Peyer's patch (tissue), 4 donors: ENCODE measurements at regions not wholly inside any gene's neighbourhood (a gene's known extent, or its start where the extent isn't known, plus 50 kb on each side); places are given as distances from the start of the nearest gene placed in this dataset.

Experiments used
- CTCF ChIP-seq, 6 experiments: fragments of 450-650 bp in 4 of 6; fragments of 200-600 bp in 2 of 6; sonication (generic) in 1 of 6; IDR thresholded peaks; one replicate each; pipeline ENCODE4 v1.5.1; 2017 to 2019; ENCODE audit warnings: antibody characterized with exemption in 6 of 6, mild to moderate bottlenecking in 3 of 6, moderate library complexity in 1 of 6
- POLR2A ChIP-seq, 2 donors: fragments of 450-650 bp; IDR thresholded peaks; one replicate each; pipeline ENCODE4 v1.5.1; 2017; ENCODE audit warnings: antibody characterized with exemption in 2 of 2, mild to moderate bottlenecking in 2 of 2, moderate library complexity in 2 of 2

- TF ChIP-seq CTCF (IDR thresholded peaks at IDR 0.05): no peak
- no peak for TF ChIP-seq POLR2A (IDR thresholded peaks at IDR 0.05)
Observed at GRCh38 chr1:108044318-108044717, 79.3 kb upstream of the VAV3 start.
